ENCODE measurements at regions not wholly inside any gene's neighbourhood (a gene's known extent, or its start where the extent isn't known, plus 50 kb on each side); places are given as distances from the start of the nearest gene placed in this dataset.

DNA sequence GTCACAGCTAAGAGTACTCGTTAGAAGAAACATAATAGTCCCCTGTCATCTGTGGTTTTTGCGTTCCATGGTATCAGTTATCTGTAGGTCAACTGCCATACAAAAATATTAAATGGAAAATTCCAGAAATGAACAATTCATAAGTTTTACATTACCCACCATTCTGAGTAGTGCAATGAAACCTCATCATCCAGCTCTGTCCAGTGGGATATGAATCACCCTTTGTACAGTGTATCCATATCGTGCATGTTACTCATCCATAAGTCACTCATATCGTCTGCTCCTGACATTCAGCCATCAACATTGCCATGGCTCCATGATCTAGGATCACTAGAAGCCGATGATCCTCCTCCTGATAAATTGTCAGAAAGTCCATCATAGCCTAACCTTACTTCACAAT is 174.9 kb upstream of the C11orf87 start:
- intact Hi-C loops (cut with micrococcal nuclease; ENCODE audit: unreplicated experiment) = no loop called here
- CTCF ChIA-PET = no interaction called here
- no peak overlapping the region for H3K4me3 Mint-ChIP-seq (ENCODE audit: low read depth, unreplicated experiment)
- no peaks in the 10 kb centered on the region for H3K36me3 Mint-ChIP-seq (ENCODE audit: insufficient read depth, unreplicated experiment)
- H3K27ac Mint-ChIP-seq (ENCODE audit: unreplicated experiment) = no peak overlapping the region
- DNase-seq = no peak
- no TSS peak for BruUV-seq (replicated peaks)
- no peaks in the 10 kb centered on the region for H3K27me3 Mint-ChIP-seq (ENCODE audit: unreplicated experiment)
- H3K9me3 Mint-ChIP-seq (ENCODE audit: low read depth, unreplicated experiment) = no peaks in the 10 kb centered on the region
- no peaks in the 10 kb centered on the region for H3K4me1 Mint-ChIP-seq (ENCODE audit: low read depth, unreplicated experiment)
- no peak for TF ChIP-seq CTCF (IDR thresholded peaks at IDR 0.05; ENCODE audit: unreplicated experiment)

- no peak for TF ChIP-seq CTCF (IDR thresholded peaks at IDR 0.05; ENCODE audit: unreplicated experiment)
- Mint-ChIP-seq H3K9me3 (ENCODE audit: low read depth, unreplicated experiment) (no peaks in the 10 kb centered on the region), H3K27me3 (ENCODE audit: unreplicated experiment) (no peaks in the 10 kb centered on the region), H3K4me3 (ENCODE audit: low read depth, unreplicated experiment) (no peak overlapping the region), H3K36me3 (ENCODE audit: insufficient read depth, unreplicated experiment) (no peaks in the 10 kb centered on the region), H3K27ac (ENCODE audit: unreplicated experiment) (no peak overlapping the region), H3K4me1 (ENCODE audit: low read depth, unreplicated experiment) (no peaks in the 10 kb centered on the region)
- DNase-seq = no peak
- intact Hi-C loops (cut with micrococcal nuclease; ENCODE audit: unreplicated experiment) = no loop called here
- CTCF ChIA-PET = no interaction called here
- no TSS peak for BruUV-seq (replicated peaks)
Observed at GRCh38 chr11:109249597-109249996, 172.4 kb upstream of the C11orf87 start.

DNA sequence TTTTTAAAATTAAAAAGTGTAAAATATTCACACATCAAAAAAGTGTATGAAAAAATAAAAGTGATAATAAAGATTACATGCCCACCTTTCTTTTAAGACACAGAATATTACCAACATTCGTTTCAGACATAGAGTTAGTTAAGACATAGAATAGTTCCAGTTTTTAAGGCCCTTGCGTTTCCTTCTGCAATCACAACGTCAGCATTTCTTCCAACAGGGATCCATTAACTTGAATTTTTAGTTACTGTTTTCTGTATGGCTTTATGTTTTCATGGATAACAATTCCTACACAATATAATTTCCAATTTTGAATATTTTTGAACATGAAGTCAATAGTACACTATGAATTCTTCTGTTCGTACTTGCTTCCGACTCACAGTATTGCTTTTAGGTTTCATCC is 170.8 kb upstream of the C11orf87 start:
- intact Hi-C loops (cut with micrococcal nuclease; ENCODE audit: unreplicated experiment) = no loop called here
- Mint-ChIP-seq H3K4me1 (ENCODE audit: low read depth, unreplicated experiment) (no peaks in the 10 kb centered on the region), H3K27ac (ENCODE audit: unreplicated experiment) (no peak overlapping the region), H3K36me3 (ENCODE audit: insufficient read depth, unreplicated experiment) (no peaks in the 10 kb centered on the region), H3K9me3 (ENCODE audit: low read depth, unreplicated experiment) (no peaks in the 10 kb centered on the region), H3K4me3 (ENCODE audit: low read depth, unreplicated experiment) (no peak overlapping the region), H3K27me3 (ENCODE audit: unreplicated experiment) (no peaks in the 10 kb centered on the region)
- CTCF ChIA-PET = no interaction called here
- no TSS peak for BruUV-seq (replicated peaks)
- DNase-seq = no peak
- TF ChIP-seq CTCF (IDR thresholded peaks at IDR 0.05; ENCODE audit: unreplicated experiment) = no peak

DNA sequence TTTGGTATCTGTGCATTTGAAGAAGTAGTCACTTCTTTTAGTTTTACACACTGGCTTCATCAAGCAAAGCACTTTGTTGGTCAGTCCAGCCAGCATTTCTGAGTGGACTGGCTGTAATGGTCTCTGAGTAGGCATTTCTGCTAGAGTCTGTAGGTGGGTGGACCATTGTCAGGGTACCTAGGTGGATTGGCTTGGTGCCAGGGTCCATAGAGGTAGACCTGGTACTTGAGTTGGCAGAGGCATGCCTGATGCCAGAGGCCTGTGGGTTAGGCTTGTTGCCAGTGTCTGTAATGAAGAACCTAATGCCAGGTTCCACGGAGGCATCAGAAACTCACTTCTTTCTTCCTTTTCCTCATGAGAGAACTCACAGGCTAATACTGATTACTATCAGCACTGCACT is 157.9 kb upstream of the C11orf87 start:
- intact Hi-C loops (cut with micrococcal nuclease; ENCODE audit: unreplicated experiment) = no loop called here
- no peaks in the 10 kb centered on the region for H3K27me3 Mint-ChIP-seq (ENCODE audit: unreplicated experiment)
- H3K27ac Mint-ChIP-seq (ENCODE audit: unreplicated experiment) = no peak overlapping the region
- CTCF ChIA-PET = no interaction called here
- H3K4me3 Mint-ChIP-seq (ENCODE audit: low read depth, unreplicated experiment) = no peak overlapping the region
- H3K9me3 Mint-ChIP-seq (ENCODE audit: low read depth, unreplicated experiment) = peaks cover 8% of the 10 kb centered on the region
- DNase-seq = no peak
- TF ChIP-seq CTCF (IDR thresholded peaks at IDR 0.05; ENCODE audit: unreplicated experiment) = no peak
- no TSS peak for BruUV-seq (replicated peaks)
- H3K36me3 Mint-ChIP-seq (ENCODE audit: insufficient read depth, unreplicated experiment) = no peaks in the 10 kb centered on the region
- no peaks in the 10 kb centered on the region for H3K4me1 Mint-ChIP-seq (ENCODE audit: low read depth, unreplicated experiment)
